HTR-8/SVneo (cell line): ENCODE measurements at regions not wholly inside any gene's neighbourhood (a gene's known extent, or its start where the extent isn't known, plus 50 kb on each side); places are given as distances from the start of the nearest gene placed in this dataset.
"Not testable (repeated sequence)": the region's sequence is repeated elsewhere in the genome, so short reads cannot be mapped to it uniquely, and the experiment has no call there.

Experiments used
- DNase-seq: peaks from one replicate; pipeline ENCODE4 v3.0.0; 2011; ENCODE audit warnings: low spot score, mixed read lengths; ENCODE audit not compliant: insufficient read length
- FAIRE-seq: peaks from 2 replicates; lab custom pipeline; 2011; peaks lifted over from hg19 to GRCh38; lab: Jason Lieb, UNC

- FAIRE-seq (no peak), DNase-seq (no peak)
Measured at GRCh38 chr10:109040622-109041021, 882.7 kb downstream of the XPNPEP1 start.

- DNase-seq = no peak
- no peak for FAIRE-seq
Measured at GRCh38 chr10:109037978-109038377, 885.3 kb downstream of the XPNPEP1 start.

- DNase-seq (no peak), FAIRE-seq (no peak)
Measured at GRCh38 chr10:109030581-109031210, 892.6 kb downstream of the XPNPEP1 start.

GRCh38 chr10:109029870-109030269 is 893.4 kb downstream of the XPNPEP1 start:
- DNase-seq = no peak

GRCh38 chr10:109027534-109028185 is 895.7 kb downstream of the XPNPEP1 start:
- FAIRE-seq = no peak
- no peak for DNase-seq

More at GRCh38 chr10:109029870-109030269, 893.4 kb downstream of the XPNPEP1 start:
- no peak for FAIRE-seq

GRCh38 chr10:109025172-109025571 is 898.1 kb downstream of the XPNPEP1 start:
- FAIRE-seq (no peak), DNase-seq (no peak)

GRCh38 chr10:109022417-109023049 is 900.8 kb downstream of the XPNPEP1 start:
- FAIRE-seq (no peak), DNase-seq (no peak)

GRCh38 chr10:109019001-109019424 is 904.3 kb downstream of the XPNPEP1 start:
- DNase-seq = peak; percentile 3
- no peak for FAIRE-seq

GRCh38 chr10:109007514-109007913 is 915.8 kb downstream of the XPNPEP1 start:
- DNase-seq = no peak
- FAIRE-seq = no peak

- DNase-seq (no peak), FAIRE-seq (no peak)
Measured at GRCh38 chr10:108990441-108990840, 932.9 kb downstream of the XPNPEP1 start.

GRCh38 chr10:108989976-108990375 is 933.3 kb downstream of the XPNPEP1 start:
- DNase-seq (no peak), FAIRE-seq (no peak)

GRCh38 chr10:108982159-108982558 is 941.2 kb downstream of the XPNPEP1 start:
- DNase-seq (no peak), FAIRE-seq (no peak)

- DNase-seq = no peak
- FAIRE-seq = no peak
Measured at GRCh38 chr10:108980869-108981268, 942.4 kb downstream of the XPNPEP1 start.

GRCh38 chr10:108975459-108976058 is 947.8 kb downstream of the XPNPEP1 start:
- FAIRE-seq (no peak), DNase-seq (no peak)

GRCh38 chr10:108970016-108970415 is 953.3 kb downstream of the XPNPEP1 start:
- FAIRE-seq (no peak), DNase-seq (no peak)

- no peak for DNase-seq
- no peak for FAIRE-seq
Measured at GRCh38 chr10:108966411-108966810, 956.9 kb downstream of the XPNPEP1 start.

- DNase-seq = no peak
Measured at GRCh38 chr10:108966005-108966404, 957.3 kb downstream of the XPNPEP1 start.

GRCh38 chr10:108962172-108962571 is 961.1 kb downstream of the XPNPEP1 start:
- FAIRE-seq (no peak), DNase-seq (no peak)

More at GRCh38 chr10:108966005-108966404, 957.3 kb downstream of the XPNPEP1 start:
- no peak for FAIRE-seq

- DNase-seq = no peak
- FAIRE-seq = no peak
Measured at GRCh38 chr10:108957681-108958080, 965.6 kb downstream of the XPNPEP1 start.

GRCh38 chr10:108956149-108956548 is 967.2 kb downstream of the XPNPEP1 start:
- no peak for FAIRE-seq
- no peak for DNase-seq

GRCh38 chr10:108920029-108920428 is 1003.3 kb downstream of the XPNPEP1 start:
- not testable (repeated sequence) for FAIRE-seq, DNase-seq
